ENCODE measurements at regions not wholly inside any gene's neighbourhood (a gene's known extent, or its start where the extent isn't known, plus 50 kb on each side); places are given as distances from the start of the nearest gene placed in this dataset.

DNA sequence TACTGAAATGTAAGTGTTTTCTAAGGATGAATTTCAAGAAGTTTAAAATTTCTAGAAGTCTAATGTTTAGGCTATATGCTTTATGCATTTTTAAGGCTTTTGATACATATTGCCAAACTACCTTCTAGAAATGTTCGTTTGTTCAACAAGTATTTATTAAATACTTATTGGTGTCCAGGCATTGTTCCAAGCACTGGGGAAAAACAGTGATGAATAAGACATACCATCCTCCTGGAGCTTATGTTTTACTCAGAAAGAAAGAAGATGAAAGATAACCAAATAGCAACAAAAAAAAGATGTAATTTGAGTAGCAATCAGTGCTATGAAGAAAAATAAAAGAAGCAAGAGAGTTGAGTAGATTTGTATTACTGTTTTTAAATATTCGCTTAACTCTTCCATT lies 692.9 kb downstream of the SLC4A3 start:
- no peak for TF ChIP-seq BHLHE40 (IDR thresholded peaks at IDR 0.05; ENCODE audit: borderline replicate concordance)
- TF ChIP-seq ZNF384 (IDR thresholded peaks at IDR 0.05), result no peak
- no peak for TF ChIP-seq FOXM1 (IDR thresholded peaks at IDR 0.05; ENCODE audit: borderline replicate concordance)
- TF ChIP-seq, protein P1, sequence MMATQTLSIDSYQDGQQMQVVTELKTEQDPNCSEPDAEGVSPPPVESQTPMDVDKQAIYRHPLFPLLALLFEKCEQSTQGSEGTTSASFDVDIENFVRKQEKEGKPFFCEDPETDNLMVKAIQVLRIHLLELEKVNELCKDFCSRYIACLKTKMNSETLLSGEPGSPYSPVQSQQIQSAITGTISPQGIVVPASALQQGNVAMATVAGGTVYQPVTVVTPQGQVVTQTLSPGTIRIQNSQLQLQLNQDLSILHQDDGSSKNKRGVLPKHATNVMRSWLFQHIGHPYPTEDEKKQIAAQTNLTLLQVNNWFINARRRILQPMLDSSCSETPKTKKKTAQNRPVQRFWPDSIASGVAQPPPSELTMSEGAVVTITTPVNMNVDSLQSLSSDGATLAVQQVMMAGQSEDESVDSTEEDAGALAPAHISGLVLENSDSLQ (IDR thresholded peaks at IDR 0.05), result no peak
- TF ChIP-seq ELF4 (IDR thresholded peaks at IDR 0.05), result no peak
- TF ChIP-seq SP1 (IDR thresholded peaks at IDR 0.05), result no peak
- no peak for TF ChIP-seq SUZ12 (IDR thresholded peaks at IDR 0.05)
- no peak for TF ChIP-seq FOXK2 (IDR thresholded peaks at IDR 0.05)
- TF ChIP-seq ARNT (IDR thresholded peaks at IDR 0.05), result no peak
- TF ChIP-seq HDGF (IDR thresholded peaks at IDR 0.05; ENCODE audit: borderline replicate concordance), result no peak
- TF ChIP-seq FOXA1 (IDR thresholded peaks at IDR 0.05), result no peak
- no peak for TF ChIP-seq TARDBP (IDR thresholded peaks at IDR 0.05)
- no peak for TF ChIP-seq LEF1 (IDR thresholded peaks at IDR 0.05; ENCODE audit: borderline replicate concordance)

Measured in HEK293T (cell line).